H9 (cell line): ENCODE measurements at regions not wholly inside any gene's neighbourhood (a gene's known extent, or its start where the extent isn't known, plus 50 kb on each side); places are given as distances from the start of the nearest gene placed in this dataset.

Experiments
- DNase-seq: peaks from one replicate; pipeline ENCODE4 v3.0.0-alpha.2; 2017
- H2AFZ ChIP-seq: one replicate; pipeline ENCODE4 v1.6.1; 2013; ENCODE audit warnings: mild to moderate bottlenecking, low read length, control low read depth, moderate library complexity
- H2AK5ac ChIP-seq: 2 replicates; pipeline ENCODE4 v1.6.1; 2013; ENCODE audit warnings: low read length, control low read depth, mixed read lengths; ENCODE audit not compliant: insufficient read length
- H2BK120ac ChIP-seq: one replicate; pipeline ENCODE4 v1.6.1; 2013; ENCODE audit warnings: low read depth, mild to moderate bottlenecking, low read length, control low read depth, inconsistent platforms; ENCODE audit not compliant: poor library complexity, severe bottlenecking
- H2BK12ac ChIP-seq: 2 replicates; pipeline ENCODE4 v1.6.1; 2013; ENCODE audit warnings: low read length, control low read depth, mixed read lengths, low read depth; ENCODE audit not compliant: insufficient read length
- H2BK15ac ChIP-seq: 2 replicates; pipeline ENCODE4 v1.6.1; 2013; ENCODE audit warnings: low read depth, low read length, control low read depth
- H2BK20ac ChIP-seq: one replicate; pipeline ENCODE4 v1.6.1; 2013; ENCODE audit warnings: low read depth, mild to moderate bottlenecking, low read length, control low read depth, inconsistent platforms; ENCODE audit not compliant: poor library complexity, severe bottlenecking
- H2BK5ac ChIP-seq: 2 replicates; pipeline ENCODE4 v1.6.1; 2013; ENCODE audit warnings: low read length, control low read depth, mixed read lengths; ENCODE audit not compliant: insufficient read length
- H3K14ac ChIP-seq: 2 replicates; pipeline ENCODE4 v1.6.1; 2013; ENCODE audit warnings: low read length, control low read depth; ENCODE audit not compliant: insufficient read depth
- H3K18ac ChIP-seq: 2 replicates; pipeline ENCODE4 v1.6.1; 2013; ENCODE audit warnings: low read depth, mild to moderate bottlenecking, mixed read lengths, low read length, control low read depth; ENCODE audit not compliant: insufficient read length
- H3K23ac ChIP-seq: 2 replicates; pipeline ENCODE4 v1.6.1; 2013; ENCODE audit warnings: low read length, control low read depth, mixed read lengths, low read depth; ENCODE audit not compliant: insufficient read length
- H3K23me2 ChIP-seq: 2 replicates; pipeline ENCODE4 v1.6.1; 2013; ENCODE audit warnings: low read depth, mild to moderate bottlenecking, mixed read lengths, low read length, control low read depth; ENCODE audit not compliant: insufficient read length, poor library complexity, severe bottlenecking
- H3K27ac ChIP-seq: 2 replicates; pipeline ENCODE4 v1.5.1; 2013; ENCODE audit warnings: low read length, control low read depth, mixed read lengths, low read depth; ENCODE audit not compliant: insufficient read length
- H3K27me3 ChIP-seq: 2 replicates; pipeline ENCODE4 v1.6.1; 2013; ENCODE audit warnings: low read length, control low read depth, inconsistent platforms; ENCODE audit not compliant: insufficient read depth
- H3K4ac ChIP-seq: 2 replicates; pipeline ENCODE4 v1.6.1; 2013; ENCODE audit warnings: low read depth, mild to moderate bottlenecking, control low read depth, inconsistent platforms, low read length, moderate library complexity
- H3K4me1 ChIP-seq: 2 replicates; pipeline ENCODE4 v1.6.1; 2013; ENCODE audit warnings: low read length, control low read depth, inconsistent platforms; ENCODE audit not compliant: insufficient read depth
- H3K4me2 ChIP-seq: 2 replicates; pipeline ENCODE4 v1.6.1; 2013; ENCODE audit warnings: low read length, control low read depth, mixed read lengths; ENCODE audit not compliant: insufficient read length, insufficient read depth
- H3K56ac ChIP-seq: 2 replicates; pipeline ENCODE4 v1.6.1; 2013; ENCODE audit warnings: low read depth, mild to moderate bottlenecking, mixed read lengths, low read length, control low read depth; ENCODE audit not compliant: insufficient read length
- H3K79me1 ChIP-seq: 2 replicates; pipeline ENCODE4 v1.6.1; 2013; ENCODE audit warnings: low read depth, mild to moderate bottlenecking, moderate library complexity, low read length, control low read depth, inconsistent platforms; ENCODE audit not compliant: insufficient read depth, poor library complexity, severe bottlenecking
- H3K79me2 ChIP-seq: 2 replicates; pipeline ENCODE4 v1.6.1; 2013; ENCODE audit warnings: low read length, control low read depth, inconsistent platforms; ENCODE audit not compliant: insufficient read depth
- H3K9ac ChIP-seq: 2 replicates; pipeline ENCODE4 v1.6.1; 2013; ENCODE audit warnings: low read length, control low read depth, mixed read lengths; ENCODE audit not compliant: insufficient read length; ENCODE audit errors: extremely low read depth
- H3K9me3 ChIP-seq: one replicate; pipeline ENCODE4 v1.6.1; 2013; ENCODE audit warnings: low read depth, low read length, inconsistent platforms; ENCODE audit not compliant: control insufficient read depth
- H3T11ph ChIP-seq: one replicate; pipeline ENCODE4 v1.6.1; 2013; ENCODE audit warnings: mild to moderate bottlenecking, low read length, control low read depth, inconsistent platforms
- H4K20me1 ChIP-seq: one replicate; pipeline ENCODE4 v1.6.1; 2013; ENCODE audit not compliant: control insufficient read depth, insufficient read length, insufficient read depth
- H4K5ac ChIP-seq: 2 replicates; pipeline ENCODE4 v1.6.1; 2013; ENCODE audit warnings: low read depth, mild to moderate bottlenecking, mixed read lengths, low read length, control low read depth; ENCODE audit not compliant: insufficient read length
- H4K8ac ChIP-seq: replicated peaks from 2 replicates; pipeline ENCODE4 v1.6.1; 2013; ENCODE audit warnings: low read length, control low read depth, mixed read lengths, low read depth; ENCODE audit not compliant: insufficient read length
- H4K91ac ChIP-seq: 2 replicates; pipeline ENCODE4 v1.6.1; 2013; ENCODE audit warnings: low read depth, mild to moderate bottlenecking, moderate library complexity, mixed read lengths, low read length, control low read depth; ENCODE audit not compliant: insufficient read length
- H3K27ac Mint-ChIP-seq, 3 experiments: 2 replicates in 2 of 3; 3 replicates in 1 of 3; pipeline ENCODE4 v1.8.0; 2020 to 2021; ENCODE audit warnings: mixed read lengths in 3 of 3, mild to moderate bottlenecking in 1 of 3, moderate library complexity in 1 of 3
- H3K27me3 Mint-ChIP-seq: 2 replicates; pipeline ENCODE4 v1.8.0; 2021; ENCODE audit warnings: low read depth, mild to moderate bottlenecking, moderate library complexity, mixed read lengths
- H3K36me3 Mint-ChIP-seq, 3 experiments: 2 replicates in 2 of 3; 3 replicates in 1 of 3; pipeline ENCODE4 v1.8.0; 2020 to 2021; ENCODE audit warnings: low read depth in 3 of 3, mixed read lengths in 3 of 3; ENCODE audit not compliant: insufficient read depth in 1 of 3
- H3K4me1 Mint-ChIP-seq, 2 experiments: 2 replicates each; pipeline ENCODE4 v1.8.0; 2020; ENCODE audit warnings: mixed read lengths in 2 of 2
- H3K4me3 Mint-ChIP-seq, 2 experiments: 2 replicates in 1 of 2; 3 replicates in 1 of 2; pipeline ENCODE4 v1.8.0; 2020 to 2021; ENCODE audit warnings: mild to moderate bottlenecking in 2 of 2, mixed read lengths in 2 of 2, moderate library complexity in 1 of 2
- H3K9me3 Mint-ChIP-seq, 2 experiments: 2 replicates in 1 of 2; 3 replicates in 1 of 2; pipeline ENCODE4 v1.8.0; 2020; ENCODE audit warnings: mild to moderate bottlenecking in 2 of 2, mixed read lengths in 2 of 2, moderate library complexity in 1 of 2
- TF ChIP-seq, protein P1 (sequence below): fragments of 200-600 bp; sonication (generic); conservative IDR thresholded peaks from 3 replicates; pipeline ENCODE4 v1.8.0; 2021; ENCODE audit warnings: antibody characterized with exemption, mild to moderate bottlenecking

DNA sequence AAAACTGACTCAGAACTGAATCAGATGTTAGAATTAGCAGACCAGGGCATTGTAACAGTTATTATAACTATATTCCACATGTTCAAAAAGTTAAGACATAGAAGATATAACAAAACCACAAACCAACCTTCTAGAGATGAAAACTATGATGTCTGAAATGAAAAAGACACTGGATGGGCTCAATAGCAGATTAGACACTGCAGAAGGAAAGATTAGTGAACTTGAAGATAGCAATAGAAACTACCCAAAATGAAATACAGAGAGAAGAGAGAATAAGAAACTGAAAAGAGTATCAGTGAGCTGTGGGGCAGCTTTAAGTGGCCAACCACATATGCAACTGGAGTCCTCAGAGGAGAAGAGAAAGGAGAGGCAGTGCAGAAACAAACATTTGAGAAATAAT lies 132.0 kb upstream of the ATP2B2 start:
- Histone ChIP-seq H3K79me1 (no peaks in the 10 kb centered on the region), H2BK12ac (no peak overlapping the region), H4K91ac (no peak overlapping the region), H3K27ac (no peak overlapping the region), H3K9me3 (no peaks in the 10 kb centered on the region), H3K14ac (no peak overlapping the region), H2BK120ac (no peak overlapping the region), H3T11ph (no peak overlapping the region), H3K4me2 (no peak overlapping the region), H3K23me2 (no peaks in the 10 kb centered on the region), H2BK20ac (no peak overlapping the region), H3K79me2 (no peaks in the 10 kb centered on the region), H3K9ac (no peak overlapping the region), H3K27me3 (no peaks in the 10 kb centered on the region), H3K4ac (no peak overlapping the region), H4K5ac (no peak overlapping the region), H2AFZ (no peak overlapping the region), H3K23ac (no peak overlapping the region), H4K8ac (no peak overlapping the region), H4K20me1 (no peaks in the 10 kb centered on the region), H2BK15ac (no peak overlapping the region), H3K56ac (no peak overlapping the region), H3K4me1 (no peaks in the 10 kb centered on the region), H2AK5ac (no peak overlapping the region), H3K18ac (no peak overlapping the region), H2BK5ac (no peak overlapping the region)
- Mint-ChIP-seq H3K4me1 (no peaks in the 10 kb centered on the region), H3K27ac (no peak overlapping the region), H3K9me3 (peaks cover 10 to 11% of the 10 kb centered on the region in 2 experiments), H3K27me3 (peaks cover 22% of the 10 kb centered on the region), H3K36me3 (peaks cover 0 to 3% (median 0%) of the 10 kb centered on the region in 3 experiments; a peak in 1 of 7 replicates), H3K4me3 (no peak overlapping the region)
- no peak for DNase-seq
- TF ChIP-seq, protein P1, sequence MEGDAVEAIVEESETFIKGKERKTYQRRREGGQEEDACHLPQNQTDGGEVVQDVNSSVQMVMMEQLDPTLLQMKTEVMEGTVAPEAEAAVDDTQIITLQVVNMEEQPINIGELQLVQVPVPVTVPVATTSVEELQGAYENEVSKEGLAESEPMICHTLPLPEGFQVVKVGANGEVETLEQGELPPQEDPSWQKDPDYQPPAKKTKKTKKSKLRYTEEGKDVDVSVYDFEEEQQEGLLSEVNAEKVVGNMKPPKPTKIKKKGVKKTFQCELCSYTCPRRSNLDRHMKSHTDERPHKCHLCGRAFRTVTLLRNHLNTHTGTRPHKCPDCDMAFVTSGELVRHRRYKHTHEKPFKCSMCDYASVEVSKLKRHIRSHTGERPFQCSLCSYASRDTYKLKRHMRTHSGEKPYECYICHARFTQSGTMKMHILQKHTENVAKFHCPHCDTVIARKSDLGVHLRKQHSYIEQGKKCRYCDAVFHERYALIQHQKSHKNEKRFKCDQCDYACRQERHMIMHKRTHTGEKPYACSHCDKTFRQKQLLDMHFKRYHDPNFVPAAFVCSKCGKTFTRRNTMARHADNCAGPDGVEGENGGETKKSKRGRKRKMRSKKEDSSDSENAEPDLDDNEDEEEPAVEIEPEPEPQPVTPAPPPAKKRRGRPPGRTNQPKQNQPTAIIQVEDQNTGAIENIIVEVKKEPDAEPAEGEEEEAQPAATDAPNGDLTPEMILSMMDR = no peak
